ENCODE measurements at regions not wholly inside any gene's neighbourhood (a gene's known extent, or its start where the extent isn't known, plus 50 kb on each side); places are given as distances from the start of the nearest gene placed in this dataset.
"Not testable (repeated sequence)": the region's sequence is repeated elsewhere in the genome, so short reads cannot be mapped to it uniquely, and the experiment has no call there.

- TF ChIP-seq ZNF558 (tag by site-specific recombination; IDR thresholded peaks at IDR 0.05) (no peak), ZNF776 (tag by site-specific recombination; IDR thresholded peaks at IDR 0.05; ENCODE audit: borderline replicate concordance) (no peak), ZNF510 (tag by site-specific recombination; IDR thresholded peaks at IDR 0.05; ENCODE audit: insufficient replicate concordance) (no peak), SALL2 (tag by site-specific recombination; IDR thresholded peaks at IDR 0.05; ENCODE audit: borderline replicate concordance) (no peak)
Measured at GRCh38 chr12:5333096-5333495, 98.8 kb upstream of the NTF3 start (continued).

DNA sequence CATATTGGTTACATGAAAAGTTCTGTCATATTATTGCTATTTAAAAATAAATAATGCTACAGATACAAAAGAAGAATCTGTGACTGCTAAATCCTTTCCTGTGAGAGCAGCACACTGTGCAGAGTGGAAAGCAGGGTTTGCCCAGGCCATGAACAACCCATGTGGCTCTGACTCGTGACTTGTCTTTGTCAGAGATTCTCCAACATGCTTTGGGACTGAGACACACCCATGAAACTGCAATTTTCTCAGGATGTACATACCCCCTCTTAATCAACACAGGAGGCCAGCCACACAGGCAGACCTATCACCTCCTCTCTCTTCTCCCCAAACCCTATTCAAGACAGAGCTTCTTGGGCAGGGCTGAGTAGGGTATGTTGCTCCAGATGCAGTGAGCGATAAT is 96.8 kb upstream of the NTF3 start:
- POLR2A ChIA-PET = no interaction called here
- no peak overlapping the region for H3K27ac ChIP-seq (ENCODE audit: extremely low read depth, low read depth, low read length)
- no peaks in the 10 kb centered on the region for H3K36me3 ChIP-seq (ENCODE audit: control insufficient read depth in 2 of 2, insufficient read depth in 1 of 2, low read length in 2 of 2)
- TF ChIP-seq, protein P1, sequence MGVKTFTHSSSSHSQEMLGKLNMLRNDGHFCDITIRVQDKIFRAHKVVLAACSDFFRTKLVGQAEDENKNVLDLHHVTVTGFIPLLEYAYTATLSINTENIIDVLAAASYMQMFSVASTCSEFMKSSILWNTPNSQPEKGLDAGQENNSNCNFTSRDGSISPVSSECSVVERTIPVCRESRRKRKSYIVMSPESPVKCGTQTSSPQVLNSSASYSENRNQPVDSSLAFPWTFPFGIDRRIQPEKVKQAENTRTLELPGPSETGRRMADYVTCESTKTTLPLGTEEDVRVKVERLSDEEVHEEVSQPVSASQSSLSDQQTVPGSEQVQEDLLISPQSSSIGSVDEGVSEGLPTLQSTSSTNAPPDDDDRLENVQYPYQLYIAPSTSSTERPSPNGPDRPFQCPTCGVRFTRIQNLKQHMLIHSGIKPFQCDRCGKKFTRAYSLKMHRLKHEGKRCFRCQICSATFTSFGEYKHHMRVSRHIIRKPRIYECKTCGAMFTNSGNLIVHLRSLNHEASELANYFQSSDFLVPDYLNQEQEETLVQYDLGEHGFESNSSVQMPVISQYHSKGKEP (tag by site-specific recombination; IDR thresholded peaks at IDR 0.05) = no peak
- TF ChIP-seq HOXC10 (CRISPR knock-in tag; IDR thresholded peaks at IDR 0.05) (no peak), ZNF558 (tag by site-specific recombination; IDR thresholded peaks at IDR 0.05) (no peak), ZNF121 (tag by site-specific recombination; IDR thresholded peaks at IDR 0.05) (no peak), ZNF645 (tag by site-specific recombination; IDR thresholded peaks at IDR 0.05) (no peak), ZNF791 (tag by site-specific recombination; IDR thresholded peaks at IDR 0.05) (no peak), ZNF596 (tag by site-specific recombination; IDR thresholded peaks at IDR 0.05) (no peak), ZNF654 (tag by site-specific recombination; IDR thresholded peaks at IDR 0.05; ENCODE audit: low read depth) (no peak), ZNF624 (tag by site-specific recombination; IDR thresholded peaks at IDR 0.05) (no peak), ZEB2 (tag by site-specific recombination; IDR thresholded peaks at IDR 0.05) (no peak)
- CTCF ChIA-PET = no interaction called here
- H3K4me3 ChIP-seq (ENCODE audit: low read depth, low read length) = no peak overlapping the region
- H3K9me3 ChIP-seq (ENCODE audit: control insufficient read depth, insufficient read depth, low read depth, low read length) = no peaks in the 10 kb centered on the region
- no peaks in the 10 kb centered on the region for H3K4me1 ChIP-seq (ENCODE audit: control insufficient read depth, insufficient read depth, low read length)

- TF ChIP-seq ZNF146 (tag by site-specific recombination; IDR thresholded peaks at IDR 0.05) = peak; percentile 82
- TF ChIP-seq, protein P2, sequence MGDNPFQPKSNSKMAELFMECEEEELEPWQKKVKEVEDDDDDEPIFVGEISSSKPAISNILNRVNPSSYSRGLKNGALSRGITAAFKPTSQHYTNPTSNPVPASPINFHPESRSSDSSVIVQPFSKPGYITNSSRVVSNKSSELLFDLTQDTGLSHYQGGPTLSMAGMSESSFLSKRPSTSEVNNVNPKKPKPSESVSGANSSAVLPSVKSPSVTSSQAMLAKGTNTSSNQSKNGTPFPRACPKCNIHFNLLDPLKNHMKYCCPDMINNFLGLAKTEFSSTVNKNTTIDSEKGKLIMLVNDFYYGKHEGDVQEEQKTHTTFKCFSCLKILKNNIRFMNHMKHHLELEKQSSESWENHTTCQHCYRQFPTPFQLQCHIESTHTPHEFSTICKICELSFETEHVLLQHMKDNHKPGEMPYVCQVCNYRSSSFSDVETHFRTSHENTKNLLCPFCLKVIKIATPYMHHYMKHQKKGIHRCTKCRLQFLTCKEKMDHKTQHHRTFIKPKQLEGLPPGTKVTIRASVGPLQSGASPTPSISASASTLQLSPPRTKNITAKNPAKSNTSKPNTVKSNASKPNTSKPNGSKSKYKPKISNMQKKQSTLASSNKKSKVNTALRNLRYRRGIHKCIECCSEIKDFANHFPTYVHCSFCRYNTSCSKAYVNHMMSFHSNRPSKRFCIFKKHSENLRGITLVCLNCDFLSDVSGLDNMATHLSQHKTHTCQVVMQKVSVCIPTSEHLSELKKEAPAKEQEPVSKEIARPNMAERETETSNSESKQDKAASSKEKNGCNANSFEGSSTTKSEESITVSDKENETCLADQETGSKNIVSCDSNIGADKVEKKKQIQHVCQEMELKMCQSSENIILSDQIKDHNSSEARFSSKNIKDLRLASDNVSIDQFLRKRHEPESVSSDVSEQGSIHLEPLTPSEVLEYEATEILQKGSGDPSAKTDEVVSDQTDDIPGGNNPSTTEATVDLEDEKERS (tag by site-specific recombination; IDR thresholded peaks at IDR 0.05) = peak; percentile 72; the same call in 1 of the 2 replicates
- POLR2A ChIA-PET; H3K4me3 ChIP-seq (ENCODE audit: low read depth, low read length); H3K4me1 ChIP-seq (ENCODE audit: control insufficient read depth, insufficient read depth, low read length); H3K9me3 ChIP-seq (ENCODE audit: control insufficient read depth, insufficient read depth, low read depth, low read length); H3K27ac ChIP-seq (ENCODE audit: extremely low read depth, low read depth, low read length); H3K36me3 ChIP-seq (ENCODE audit: control insufficient read depth in 2 of 2, insufficient read depth in 1 of 2, low read length in 2 of 2): not testable (repeated sequence)
- CTCF ChIA-PET = interaction anchor here (0.6 kb wide), 1 partner anchor 386 kb away, joined by 3 read pairs; no protein-coding TSS in a partner anchor
Measured at GRCh38 chr12:5341086-5341485, 90.8 kb upstream of the NTF3 start.

GRCh38 chr12:5343711-5344110 is 88.2 kb upstream of the NTF3 start:
- ChIA-PET POLR2A (no interaction called here), CTCF (no interaction called here)
- H3K4me3 ChIP-seq (ENCODE audit: low read depth, low read length) = no peak overlapping the region
- no peaks in the 10 kb centered on the region for H3K36me3 ChIP-seq (ENCODE audit: control insufficient read depth in 2 of 2, insufficient read depth in 1 of 2, low read length in 2 of 2)
- no peaks in the 10 kb centered on the region for H3K4me1 ChIP-seq (ENCODE audit: control insufficient read depth, insufficient read depth, low read length)
- H3K9me3 ChIP-seq (ENCODE audit: control insufficient read depth, insufficient read depth, low read depth, low read length) = no peaks in the 10 kb centered on the region
- no peak for TF ChIP-seq YY1 (tag by site-specific recombination; IDR thresholded peaks at IDR 0.05)
- no peak overlapping the region for H3K27ac ChIP-seq (ENCODE audit: extremely low read depth, low read depth, low read length)
